Common myeloid progenitor, CD34-positive (primary cell): ENCODE measurements at regions not wholly inside any gene's neighbourhood (a gene's known extent, or its start where the extent isn't known, plus 50 kb on each side); places are given as distances from the start of the nearest gene placed in this dataset.

Source experiments
- CTCF ChIA-PET: fragments of 350-600 bp; sonication (Branson Sonifier 250); formaldehyde crosslinking; loops from one replicate; lab custom pipeline; 2021; ENCODE audit warnings: antibody characterized with exemption; lab: Charles Lee
- POLR2A ChIA-PET: fragments of 350-600 bp; sonication (Branson Sonifier 250); formaldehyde crosslinking; loops from one replicate; lab custom pipeline; 2021; ENCODE audit warnings: antibody characterized with exemption; lab: Charles Lee
- DNase-seq, 3 donors: peaks; one replicate each; pipeline versions ENCODE4 v3.0.0 to v3.0.0-alpha.2; 2013
- H3K27ac ChIP-seq, 2 experiments: 1 replicate in 1 of 2; 2 replicates in 1 of 2; pipeline ENCODE4 v1.7.0; 2013; ENCODE audit warnings: inconsistent platforms in 2 of 2, low read length in 2 of 2, mild to moderate bottlenecking in 2 of 2, low read depth in 1 of 2, moderate library complexity in 1 of 2; ENCODE audit not compliant: severe bottlenecking in 2 of 2, insufficient read depth in 1 of 2, poor library complexity in 1 of 2
- H3K27me3 ChIP-seq, 5 experiments: replicated peaks in 2 of 5; 1 replicate in 3 of 5; 2 replicates in 2 of 5; pipeline versions ENCODE4 v1.6.1 to v1.7.0; 2013; ENCODE audit warnings: low read length in 4 of 5, mild to moderate bottlenecking in 2 of 5, moderate library complexity in 2 of 5, inconsistent platforms in 1 of 5; ENCODE audit not compliant: insufficient read depth in 5 of 5, control insufficient read depth in 4 of 5
- H3K36me3 ChIP-seq, 4 experiments: 1 replicate in 2 of 4; 2 replicates in 2 of 4; pipeline versions ENCODE4 v1.6.1 to v1.7.0; 2013; ENCODE audit warnings: low read length in 3 of 4, control low read depth in 1 of 4, mild to moderate bottlenecking in 1 of 4; ENCODE audit not compliant: control insufficient read depth in 4 of 4, insufficient read depth in 4 of 4
- H3K4me1 ChIP-seq, 4 experiments: 1 replicate in 3 of 4; 2 replicates in 1 of 4; pipeline versions ENCODE4 v1.6.1 to v1.7.1; 2013; ENCODE audit warnings: low read length in 3 of 4, mild to moderate bottlenecking in 3 of 4, control low read depth in 1 of 4, inconsistent platforms in 1 of 4, moderate library complexity in 1 of 4; ENCODE audit not compliant: control insufficient read depth in 4 of 4, insufficient read depth in 4 of 4; ENCODE audit errors: control extremely low read depth in 1 of 4
- H3K4me3 ChIP-seq, 7 experiments: 1 replicate in 4 of 7; 2 replicates in 3 of 7; pipeline versions ENCODE4 v1.5.1 to v1.7.0; 2013; ENCODE audit warnings: mild to moderate bottlenecking in 7 of 7, low read length in 6 of 7, moderate library complexity in 6 of 7, inconsistent platforms in 2 of 7, low read depth in 2 of 7, control low read depth in 1 of 7; ENCODE audit not compliant: insufficient read depth in 4 of 7, control insufficient read depth in 1 of 7; ENCODE audit errors: extremely low read depth in 1 of 7
- H3K9me3 ChIP-seq, 5 experiments: 1 replicate in 4 of 5; 2 replicates in 1 of 5; pipeline versions ENCODE4 v1.6.1 to v1.7.1; 2013; ENCODE audit warnings: low read length in 4 of 5, mild to moderate bottlenecking in 2 of 5, inconsistent platforms in 1 of 5, low read depth in 1 of 5, moderate library complexity in 1 of 5; ENCODE audit not compliant: control insufficient read depth in 4 of 5, insufficient read depth in 2 of 5; ENCODE audit errors: control extremely low read depth in 1 of 5
- WGBS: methylation state at CpG from one replicate; pipeline ENCODE4 v1.1.5; 2013; ENCODE audit not compliant: insufficient coverage; 5-methylcytosine and 5-hydroxymethylcytosine counted together

DNA sequence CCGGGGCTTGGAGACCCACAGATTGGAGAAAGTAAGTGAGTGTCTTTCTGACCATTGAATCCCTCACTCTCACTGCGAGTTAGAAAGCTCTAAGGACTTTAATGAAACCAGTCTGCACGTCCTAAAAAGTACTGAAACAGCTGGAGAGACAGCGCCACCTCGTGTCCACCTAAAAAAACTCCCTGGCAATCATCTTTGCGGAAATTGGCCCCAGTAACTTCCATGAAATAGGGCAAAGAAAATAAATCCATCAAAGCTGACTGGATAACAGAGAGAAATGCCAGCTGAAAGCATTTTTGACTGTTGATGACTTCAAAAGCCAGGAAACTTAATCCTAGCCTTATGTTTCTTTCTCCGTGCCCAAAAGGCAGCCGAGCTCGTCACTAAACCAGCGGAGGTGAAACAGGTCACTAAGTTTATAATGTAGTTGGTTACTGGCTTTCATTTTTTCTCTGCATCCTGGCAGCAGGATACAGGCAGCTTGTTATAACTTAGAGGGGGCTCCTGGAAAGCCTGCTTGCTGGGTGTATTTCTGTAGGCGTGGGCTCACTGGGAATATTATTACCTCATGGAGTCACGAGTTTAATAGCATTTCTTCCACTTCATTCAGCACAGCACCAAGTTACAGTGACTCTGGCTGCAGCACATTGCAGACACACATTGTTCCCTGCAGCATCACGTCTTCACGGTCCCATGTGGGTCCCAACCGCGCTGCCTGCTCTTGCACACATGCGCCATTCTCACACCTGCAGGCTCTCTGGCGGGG, 266.5 kb downstream of the HRH4 start:
- 48% methylated on average over 13 of the region's 18 CpGs for WGBS
- Histone ChIP-seq H3K27me3 (peaks cover 0 to 4% (median 0%) of the 10 kb centered on the region in 5 experiments), H3K27ac (no peak overlapping the region), H3K4me3 (no peak overlapping the region), H3K9me3 (no peaks in the 10 kb centered on the region), H3K36me3 (no peaks in the 10 kb centered on the region), H3K4me1 (peaks cover 0 to 2% (median 0%) of the 10 kb centered on the region in 4 experiments)
- peak; percentile 77 to 89 (median 82) for DNase-seq
- ChIA-PET POLR2A (interaction anchor here (0.5 kb wide), 1 partner anchor 1364 kb away, joined by 3 read pairs; no protein-coding TSS in a partner anchor), CTCF (interaction anchor here (0.6 to 4.4 kb wide), 22 partner anchors 39 to 407 kb away, joined by 3 to 31 read pairs (median 4); no protein-coding TSS in a partner anchor)

DNA sequence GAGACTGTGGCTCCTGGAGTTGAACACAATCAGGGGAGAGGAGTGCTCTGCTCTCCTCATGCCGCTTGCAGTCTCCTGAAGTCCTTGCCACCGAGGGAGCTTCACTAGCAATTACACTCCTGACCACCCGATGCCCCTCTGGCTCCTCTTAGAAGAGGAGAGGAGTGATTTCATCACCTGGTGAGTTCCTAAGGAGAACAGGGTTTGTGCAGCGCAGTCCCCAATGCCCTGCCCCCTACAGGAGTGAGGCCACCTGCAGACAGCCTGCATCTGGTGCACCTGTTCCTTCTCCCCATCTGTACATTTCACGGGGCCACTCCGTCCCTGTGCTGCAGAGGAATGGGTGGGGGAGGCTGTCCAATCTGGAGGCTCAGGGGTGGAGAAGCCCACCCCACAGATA, 267.2 kb downstream of the HRH4 start:
- WGBS = 80% methylated on average over 3 of the region's 6 CpGs
- H3K4me1 ChIP-seq = peaks cover 0 to 2% (median 0%) of the 10 kb centered on the region in 4 experiments
- H3K4me3 ChIP-seq = no peak overlapping the region
- H3K27ac ChIP-seq = no peak overlapping the region
- no peak for DNase-seq
- H3K9me3 ChIP-seq = no peaks in the 10 kb centered on the region
- POLR2A ChIA-PET = no interaction called here
- no peaks in the 10 kb centered on the region for H3K36me3 ChIP-seq
- CTCF ChIA-PET = interaction anchor here (0.9 to 4.4 kb wide), 11 partner anchors 48 to 368 kb away, joined by 3 to 31 read pairs (median 5); no protein-coding TSS in a partner anchor
- H3K27me3 ChIP-seq = peaks cover 0 to 4% (median 0%) of the 10 kb centered on the region in 5 experiments

DNA sequence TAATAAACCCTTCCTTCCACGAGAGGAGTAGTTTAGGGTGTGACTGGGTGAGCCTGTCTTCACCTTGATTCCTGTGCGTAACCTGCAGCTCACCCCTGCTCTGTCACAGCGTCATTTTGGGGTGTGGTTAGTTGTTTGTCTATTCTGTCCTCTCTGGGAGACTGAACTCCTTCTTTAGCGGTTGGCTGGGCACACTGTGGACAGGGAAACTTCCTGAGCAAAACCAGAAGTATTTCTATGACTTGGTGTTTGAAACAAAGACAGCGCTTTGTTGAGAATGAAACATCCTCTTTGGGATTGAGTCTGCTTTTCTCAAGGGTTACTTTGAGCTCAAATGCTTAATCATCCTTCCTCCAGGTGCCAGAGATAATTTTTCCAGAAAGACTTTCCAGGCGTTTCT, 270.7 kb downstream of the HRH4 start:
- peaks cover 0 to 4% (median 0%) of the 10 kb centered on the region in 5 experiments for H3K27me3 ChIP-seq
- no peak overlapping the region for H3K27ac ChIP-seq
- ChIA-PET CTCF (interaction anchor here (0.7 to 1.9 kb wide), 3 partner anchors 75 to 243 kb away, joined by 3 to 10 read pairs (median 3); no protein-coding TSS in a partner anchor), POLR2A (interaction anchor here (0.5 kb wide), 1 partner anchor 1615 kb away, joined by 9 read pairs; no protein-coding TSS in a partner anchor)
- H3K9me3 ChIP-seq = no peaks in the 10 kb centered on the region
- H3K4me3 ChIP-seq = no peak overlapping the region
- H3K36me3 ChIP-seq = no peaks in the 10 kb centered on the region
- H3K4me1 ChIP-seq = peaks cover 0 to 2% (median 0%) of the 10 kb centered on the region in 4 experiments
- 54% methylated on average over 4 of the region's 6 CpGs for WGBS
- no peak for DNase-seq

DNA sequence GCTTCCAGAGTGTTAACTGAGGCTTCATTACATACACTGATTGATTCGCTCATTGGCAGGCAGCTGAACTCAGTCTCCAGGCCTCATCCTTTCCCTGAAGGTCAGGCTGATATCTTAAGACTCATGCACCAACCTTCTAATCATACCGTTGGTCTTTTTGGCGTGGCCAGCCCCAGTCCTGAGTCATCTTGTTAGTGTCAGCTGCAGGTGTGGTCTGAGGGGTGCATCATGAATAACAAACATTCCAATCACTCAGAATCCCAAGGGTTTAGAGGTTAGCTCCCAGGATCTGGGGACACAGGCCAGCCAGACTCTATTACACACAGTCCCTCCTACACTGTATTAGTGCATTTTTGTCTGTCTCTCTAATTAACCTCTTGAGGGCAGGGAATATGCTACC, 271.5 kb downstream of the HRH4 start:
- ChIA-PET CTCF (interaction anchor here (0.7 to 1.9 kb wide), 5 partner anchors 8 to 245 kb away, joined by 3 to 10 read pairs (median 4); no protein-coding TSS in a partner anchor), POLR2A (no interaction called here)
- peaks cover 0 to 4% (median 0%) of the 10 kb centered on the region in 5 experiments for H3K27me3 ChIP-seq
- H3K9me3 ChIP-seq = no peaks in the 10 kb centered on the region
- 100% methylated on average over 2 of the region's 3 CpGs for WGBS
- no peak overlapping the region for H3K27ac ChIP-seq
- no peaks in the 10 kb centered on the region for H3K36me3 ChIP-seq
- H3K4me3 ChIP-seq = no peak overlapping the region
- H3K4me1 ChIP-seq = peaks cover 0 to 2% (median 0%) of the 10 kb centered on the region in 4 experiments
- no peak for DNase-seq

DNA sequence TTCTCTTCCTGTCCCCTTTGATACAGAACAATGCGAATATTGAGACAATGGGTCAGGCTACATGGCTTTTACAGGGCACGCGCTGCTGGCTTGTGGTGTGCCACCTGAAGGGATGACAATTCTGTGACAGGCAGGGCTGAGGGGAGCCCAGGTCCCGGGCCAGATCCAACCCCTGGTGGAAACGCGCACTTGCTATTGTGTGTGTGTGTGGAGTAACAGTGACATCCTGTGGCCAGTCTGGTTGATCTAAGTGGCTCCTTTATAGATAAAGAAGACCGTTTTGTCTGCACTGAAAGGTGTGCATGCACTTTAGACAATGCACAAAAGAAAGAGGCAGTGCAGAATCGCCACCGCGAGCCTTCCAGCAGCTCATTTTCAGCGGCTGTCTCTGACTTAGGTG, 273.6 kb downstream of the HRH4 start:
- no peak overlapping the region for H3K27ac ChIP-seq
- peaks cover 0 to 2% (median 0%) of the 10 kb centered on the region in 5 experiments for H3K27me3 ChIP-seq
- ChIA-PET POLR2A (no interaction called here), CTCF (interaction anchor here (0.5 to 1.9 kb wide), 3 partner anchors 181 to 247 kb away, joined by 4 to 6 read pairs (median 5); no protein-coding TSS in a partner anchor)
- H3K36me3 ChIP-seq = no peaks in the 10 kb centered on the region
- peak in 2 of 3 donors; percentile 11 to 15 for DNase-seq
- no peaks in the 10 kb centered on the region for H3K9me3 ChIP-seq
- H3K4me1 ChIP-seq = peaks cover 0 to 2% (median 0%) of the 10 kb centered on the region in 4 experiments
- H3K4me3 ChIP-seq = no peak overlapping the region
- WGBS = 94% methylated on average over 8 of the region's 11 CpGs

DNA sequence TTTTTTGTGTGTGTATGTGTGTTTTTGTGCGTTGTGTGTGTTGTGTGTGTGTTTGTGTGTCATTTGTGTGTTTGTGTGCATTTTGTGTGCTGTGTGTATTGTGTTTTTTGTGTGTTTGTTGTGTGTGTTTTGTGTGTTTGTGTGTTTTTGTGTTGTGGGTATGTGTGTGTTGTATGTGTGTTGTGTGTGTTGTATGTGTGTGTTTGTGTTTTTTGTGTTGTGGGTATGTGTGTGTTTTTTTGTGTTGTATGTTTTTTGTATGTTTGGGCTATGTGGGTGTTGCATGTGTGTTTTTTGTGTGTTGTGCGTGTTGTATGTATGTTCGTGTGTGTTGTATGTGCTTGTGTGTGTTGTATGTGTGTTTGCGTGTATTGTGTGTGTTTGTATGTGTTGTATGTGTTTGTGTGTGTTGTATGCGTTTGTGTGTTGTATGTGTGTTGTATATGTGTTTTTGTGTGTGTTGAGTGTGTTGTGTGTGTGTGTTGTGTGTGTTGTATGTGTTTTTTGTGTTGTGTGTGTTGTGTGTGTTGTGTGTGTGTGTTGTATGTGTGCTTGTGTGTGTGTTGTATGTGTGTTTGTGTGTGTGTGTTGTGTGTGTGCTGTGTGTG, 275.3 kb downstream of the HRH4 start:
- peak in 2 of 3 donors; percentile 62 to 81 for DNase-seq
- Histone ChIP-seq H3K9me3 (no peaks in the 10 kb centered on the region), H3K27ac (no peak overlapping the region), H3K27me3 (no peaks in the 10 kb centered on the region), H3K4me3 (no peak overlapping the region), H3K36me3 (no peaks in the 10 kb centered on the region), H3K4me1 (peaks cover 0 to 2% (median 0%) of the 10 kb centered on the region in 4 experiments)
- ChIA-PET POLR2A (no interaction called here), CTCF (interaction anchor here (0.8 to 1.0 kb wide), 2 partner anchors 188 to 248 kb away, joined by 3 to 4 read pairs; no protein-coding TSS in a partner anchor)
- 95% methylated on average over 5 of the region's 5 CpGs for WGBS
